ENCODE measurements at regions not wholly inside any gene's neighbourhood (a gene's known extent, or its start where the extent isn't known, plus 50 kb on each side); places are given as distances from the start of the nearest gene placed in this dataset.

DNA sequence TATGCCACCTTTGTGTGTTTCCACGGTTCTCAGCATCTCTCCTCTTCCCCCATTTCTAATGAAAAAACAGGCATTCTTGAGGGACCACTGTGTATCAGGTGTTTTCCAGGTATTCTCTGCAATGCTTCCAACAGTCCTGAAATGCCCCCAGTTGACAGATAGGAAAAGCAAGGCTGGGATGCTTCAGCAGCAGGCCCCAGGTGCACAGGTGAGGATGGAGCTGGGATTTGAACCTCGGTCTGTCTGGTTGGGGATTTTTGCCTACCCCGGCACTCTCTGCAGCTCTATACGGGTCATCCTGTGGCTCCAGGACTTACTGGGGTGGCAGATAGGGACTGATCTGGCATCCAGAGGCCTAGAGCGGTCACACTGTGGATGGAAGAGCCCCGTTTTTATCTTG lies 180.5 kb upstream of the GSE1 start:
- Histone ChIP-seq H3K9me3 (ENCODE audit: insufficient read depth, low read depth) (no peaks in the 10 kb centered on the region), H3K79me2 (ENCODE audit: low read depth) (no peaks in the 10 kb centered on the region), H3K4me3 (no peak overlapping the region), H2AFZ (no peak overlapping the region), H3K36me3 (ENCODE audit: low read depth) (no peaks in the 10 kb centered on the region), H3K4me1 (replicated peaks; ENCODE audit: insufficient read depth) (no peaks in the 10 kb centered on the region), H3K27me3 (ENCODE audit: insufficient read depth, low read depth) (no peaks in the 10 kb centered on the region), H3K4me2 (no peak overlapping the region), H3F3A (ENCODE audit: insufficient read depth, low read depth) (no peaks in the 10 kb centered on the region), H4K20me1 (ENCODE audit: insufficient read depth) (no peaks in the 10 kb centered on the region), H3K9me2 (ENCODE audit: insufficient read depth) (no peaks in the 10 kb centered on the region), H3K27ac (no peak overlapping the region)
- DNase-seq = no peak
- CTCF ChIA-PET = no interaction called here
- intact Hi-C loops (cut with micrococcal nuclease; ENCODE audit: unreplicated experiment) = no loop called here
- BruUV-seq (replicated peaks) = no TSS peak
- TF ChIP-seq, protein P1, sequence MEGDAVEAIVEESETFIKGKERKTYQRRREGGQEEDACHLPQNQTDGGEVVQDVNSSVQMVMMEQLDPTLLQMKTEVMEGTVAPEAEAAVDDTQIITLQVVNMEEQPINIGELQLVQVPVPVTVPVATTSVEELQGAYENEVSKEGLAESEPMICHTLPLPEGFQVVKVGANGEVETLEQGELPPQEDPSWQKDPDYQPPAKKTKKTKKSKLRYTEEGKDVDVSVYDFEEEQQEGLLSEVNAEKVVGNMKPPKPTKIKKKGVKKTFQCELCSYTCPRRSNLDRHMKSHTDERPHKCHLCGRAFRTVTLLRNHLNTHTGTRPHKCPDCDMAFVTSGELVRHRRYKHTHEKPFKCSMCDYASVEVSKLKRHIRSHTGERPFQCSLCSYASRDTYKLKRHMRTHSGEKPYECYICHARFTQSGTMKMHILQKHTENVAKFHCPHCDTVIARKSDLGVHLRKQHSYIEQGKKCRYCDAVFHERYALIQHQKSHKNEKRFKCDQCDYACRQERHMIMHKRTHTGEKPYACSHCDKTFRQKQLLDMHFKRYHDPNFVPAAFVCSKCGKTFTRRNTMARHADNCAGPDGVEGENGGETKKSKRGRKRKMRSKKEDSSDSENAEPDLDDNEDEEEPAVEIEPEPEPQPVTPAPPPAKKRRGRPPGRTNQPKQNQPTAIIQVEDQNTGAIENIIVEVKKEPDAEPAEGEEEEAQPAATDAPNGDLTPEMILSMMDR (conservative IDR thresholded peaks at IDR 0.05) = no peak
- no peak for TF ChIP-seq EZH2 (IDR thresholded peaks at IDR 0.05; ENCODE audit: low read depth)
- POLR2A ChIA-PET (ENCODE audit: unreplicated experiment) = no interaction called here

GRCh38 chr16:85433477-85433876 lies 179.6 kb upstream of the GSE1 start:
- Histone ChIP-seq H3K27ac (no peak overlapping the region), H3K4me2 (no peak overlapping the region), H3F3A (ENCODE audit: insufficient read depth, low read depth) (no peaks in the 10 kb centered on the region), H3K4me1 (replicated peaks; ENCODE audit: insufficient read depth) (no peaks in the 10 kb centered on the region), H3K9me3 (ENCODE audit: insufficient read depth, low read depth) (no peaks in the 10 kb centered on the region), H3K79me2 (ENCODE audit: low read depth) (no peaks in the 10 kb centered on the region), H3K36me3 (ENCODE audit: low read depth) (no peaks in the 10 kb centered on the region), H4K20me1 (ENCODE audit: insufficient read depth) (no peaks in the 10 kb centered on the region), H2AFZ (no peak overlapping the region), H3K4me3 (no peak overlapping the region), H3K27me3 (ENCODE audit: insufficient read depth, low read depth) (no peaks in the 10 kb centered on the region), H3K9me2 (ENCODE audit: insufficient read depth) (no peaks in the 10 kb centered on the region)
- DNase-seq = no peak
- TF ChIP-seq EZH2 (IDR thresholded peaks at IDR 0.05; ENCODE audit: low read depth) = no peak
- TF ChIP-seq, protein P1 (conservative IDR thresholded peaks at IDR 0.05) = no peak
- CTCF ChIA-PET = no interaction called here
- POLR2A ChIA-PET (ENCODE audit: unreplicated experiment) = no interaction called here
- no TSS peak for BruUV-seq (replicated peaks)
- intact Hi-C loops (cut with micrococcal nuclease; ENCODE audit: unreplicated experiment) = no loop called here

DNA sequence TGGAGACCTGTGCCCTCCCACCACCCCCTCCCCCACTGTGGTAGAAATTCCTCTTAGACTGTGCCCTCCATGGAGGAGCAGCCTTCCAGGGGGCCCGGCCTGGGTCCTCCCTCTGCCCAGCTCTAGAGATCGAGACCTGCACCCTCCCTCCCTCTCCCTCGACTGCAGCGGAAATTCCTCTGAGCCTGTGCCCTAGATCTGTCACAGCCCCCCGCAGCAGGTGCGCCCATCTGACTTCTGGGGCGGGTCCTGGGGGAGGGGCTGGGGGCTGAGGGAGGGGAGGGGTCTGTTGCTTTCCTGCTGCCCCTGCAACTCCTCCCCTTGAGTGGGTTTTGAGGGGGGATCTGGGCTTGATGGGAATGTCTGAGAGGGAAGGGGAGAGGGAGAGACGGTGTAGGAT lies 177.8 kb upstream of the GSE1 start:
- ChIA-PET CTCF (no interaction called here), POLR2A (ENCODE audit: unreplicated experiment) (no interaction called here)
- H3K27ac ChIP-seq = no peak overlapping the region
- no peaks in the 10 kb centered on the region for H3K9me2 ChIP-seq (ENCODE audit: insufficient read depth)
- intact Hi-C loops (cut with micrococcal nuclease; ENCODE audit: unreplicated experiment) = no loop called here
- no peak overlapping the region for H2AFZ ChIP-seq
- no peaks in the 10 kb centered on the region for H3K79me2 ChIP-seq (ENCODE audit: low read depth)
- BruUV-seq (replicated peaks) = no TSS peak
- no peak for TF ChIP-seq EZH2 (IDR thresholded peaks at IDR 0.05; ENCODE audit: low read depth)
- TF ChIP-seq, protein P1 (conservative IDR thresholded peaks at IDR 0.05) = no peak
- no peaks in the 10 kb centered on the region for H3K36me3 ChIP-seq (ENCODE audit: low read depth)
- H3F3A ChIP-seq (ENCODE audit: insufficient read depth, low read depth) = no peaks in the 10 kb centered on the region
- H3K27me3 ChIP-seq (ENCODE audit: insufficient read depth, low read depth) = no peaks in the 10 kb centered on the region
- H4K20me1 ChIP-seq (ENCODE audit: insufficient read depth) = no peaks in the 10 kb centered on the region; the same call in 1 of the 2 replicates
- no peaks in the 10 kb centered on the region for H3K9me3 ChIP-seq (ENCODE audit: insufficient read depth, low read depth)
- no peak overlapping the region for H3K4me3 ChIP-seq
- H3K4me1 ChIP-seq (replicated peaks; ENCODE audit: insufficient read depth) = no peaks in the 10 kb centered on the region
- no peak for DNase-seq
- H3K4me2 ChIP-seq = no peak overlapping the region

All from PC-9 (cell line).